ENCODE measurements at regions not wholly inside any gene's neighbourhood (a gene's known extent, or its start where the extent isn't known, plus 50 kb on each side); places are given as distances from the start of the nearest gene placed in this dataset.
A peak's percentile ranks its signal among the peaks of the same experiment; 100 is the strongest.

GRCh38 chr12:132424811-132425210 is 65.1 kb upstream of the FBRSL1 start:
- Histone ChIP-seq H3K4me3 (ENCODE audit: severe bottlenecking) (no peak overlapping the region), H3K9me3 (ENCODE audit: severe bottlenecking) (no peaks in the 10 kb centered on the region), H3K27ac (ENCODE audit: poor library complexity, severe bottlenecking) (no peak overlapping the region), H3K36me3 (ENCODE audit: low read depth) (no peaks in the 10 kb centered on the region), H3K27me3 (ENCODE audit: insufficient read depth, poor library complexity, severe bottlenecking) (peaks cover 6% of the 10 kb centered on the region), H3K4me1 (ENCODE audit: insufficient read depth, poor library complexity, severe bottlenecking) (no peaks in the 10 kb centered on the region)
- no peak for TF ChIP-seq CTCF (IDR thresholded peaks at IDR 0.05; ENCODE audit: poor library complexity, severe bottlenecking)
- ATAC-seq (ENCODE audit: low read depth) (no peak), DNase-seq (ENCODE audit: low spot score) (no peak)

GRCh38 chr12:132423820-132424645 is 65.9 kb upstream of the FBRSL1 start:
- Histone ChIP-seq H3K27ac (ENCODE audit: poor library complexity, severe bottlenecking) (no peak overlapping the region), H3K4me3 (ENCODE audit: severe bottlenecking) (no peak overlapping the region), H3K4me1 (ENCODE audit: insufficient read depth, poor library complexity, severe bottlenecking) (no peaks in the 10 kb centered on the region), H3K27me3 (ENCODE audit: insufficient read depth, poor library complexity, severe bottlenecking) (peaks cover 7% of the 10 kb centered on the region), H3K36me3 (ENCODE audit: low read depth) (no peaks in the 10 kb centered on the region), H3K9me3 (ENCODE audit: severe bottlenecking) (no peaks in the 10 kb centered on the region)
- TF ChIP-seq CTCF (IDR thresholded peaks at IDR 0.05; ENCODE audit: poor library complexity, severe bottlenecking): no peak
- ATAC-seq (ENCODE audit: low read depth) (no peak), DNase-seq (ENCODE audit: low spot score) (no peak)

GRCh38 chr12:132423251-132423819 is 66.6 kb upstream of the FBRSL1 start:
- Histone ChIP-seq H3K36me3 (ENCODE audit: low read depth) (no peaks in the 10 kb centered on the region), H3K4me1 (ENCODE audit: insufficient read depth, poor library complexity, severe bottlenecking) (no peaks in the 10 kb centered on the region), H3K27me3 (ENCODE audit: insufficient read depth, poor library complexity, severe bottlenecking) (peaks cover 7% of the 10 kb centered on the region), H3K4me3 (ENCODE audit: severe bottlenecking) (no peak overlapping the region), H3K9me3 (ENCODE audit: severe bottlenecking) (no peaks in the 10 kb centered on the region), H3K27ac (ENCODE audit: poor library complexity, severe bottlenecking) (no peak overlapping the region)
- TF ChIP-seq CTCF (IDR thresholded peaks at IDR 0.05; ENCODE audit: poor library complexity, severe bottlenecking): no peak
- no peak for DNase-seq (ENCODE audit: low spot score)
- peak; percentile 50; the same call in 2 of the 3 replicates for ATAC-seq (ENCODE audit: low read depth)

- Histone ChIP-seq H3K27me3 (ENCODE audit: insufficient read depth, poor library complexity, severe bottlenecking) (peaks cover 7% of the 10 kb centered on the region), H3K27ac (ENCODE audit: poor library complexity, severe bottlenecking) (no peak overlapping the region), H3K9me3 (ENCODE audit: severe bottlenecking) (no peaks in the 10 kb centered on the region), H3K36me3 (ENCODE audit: low read depth) (no peaks in the 10 kb centered on the region), H3K4me1 (ENCODE audit: insufficient read depth, poor library complexity, severe bottlenecking) (no peaks in the 10 kb centered on the region), H3K4me3 (ENCODE audit: severe bottlenecking) (no peak overlapping the region)
- ATAC-seq (ENCODE audit: low read depth): peak; percentile 15; the same call in 2 of the 3 replicates
- no peak for TF ChIP-seq CTCF (IDR thresholded peaks at IDR 0.05; ENCODE audit: poor library complexity, severe bottlenecking)
- DNase-seq (ENCODE audit: low spot score): no peak
Observed at GRCh38 chr12:132422381-132423043, 67.4 kb upstream of the FBRSL1 start.

Data from RWPE2 (cell line).